ENCODE measurements at regions not wholly inside any gene's neighbourhood (a gene's known extent, or its start where the extent isn't known, plus 50 kb on each side); places are given as distances from the start of the nearest gene placed in this dataset.

GRCh38 chr6:168376120-168376519 is 56.5 kb upstream of the DACT2 start:
- no peak for TF ChIP-seq POLR2AphosphoS5 (IDR thresholded peaks at IDR 0.05; ENCODE audit: low read depth, low read length)
- no peak for TF ChIP-seq ZNF678 (CRISPR knock-in tag; IDR thresholded peaks at IDR 0.05)
- no peak for TF ChIP-seq EP300 (IDR thresholded peaks at IDR 0.05; ENCODE audit: low read depth in 2 of 2, low read length in 2 of 2)
- TF ChIP-seq EP300 (CRISPR knock-in tag; IDR thresholded peaks at IDR 0.05; ENCODE audit: borderline replicate concordance), result no peak
- TF ChIP-seq MIXL1 (CRISPR knock-in tag; IDR thresholded peaks at IDR 0.05), result no peak
- no peak for TF ChIP-seq KAT2B (IDR thresholded peaks at IDR 0.05; ENCODE audit: borderline replicate concordance, low read depth, low read length)
- TF ChIP-seq PHB2 (IDR thresholded peaks at IDR 0.05; ENCODE audit: partially characterized antibody), result no peak
- no peak for TF ChIP-seq ZNF549 (CRISPR knock-in tag; IDR thresholded peaks at IDR 0.05)
- TF ChIP-seq CTCF (CRISPR knock-in tag; IDR thresholded peaks at IDR 0.05), result no peak
- TF ChIP-seq PRPF4 (IDR thresholded peaks at IDR 0.05; ENCODE audit: low read depth, low read length, poor library complexity, severe bottlenecking), result no peak
- no peak for TF ChIP-seq STAT5B (CRISPR knock-in tag; IDR thresholded peaks at IDR 0.05)

All from HepG2 (cell line).